ENCODE measurements at regions not wholly inside any gene's neighbourhood (a gene's known extent, or its start where the extent isn't known, plus 50 kb on each side); places are given as distances from the start of the nearest gene placed in this dataset.

DNA sequence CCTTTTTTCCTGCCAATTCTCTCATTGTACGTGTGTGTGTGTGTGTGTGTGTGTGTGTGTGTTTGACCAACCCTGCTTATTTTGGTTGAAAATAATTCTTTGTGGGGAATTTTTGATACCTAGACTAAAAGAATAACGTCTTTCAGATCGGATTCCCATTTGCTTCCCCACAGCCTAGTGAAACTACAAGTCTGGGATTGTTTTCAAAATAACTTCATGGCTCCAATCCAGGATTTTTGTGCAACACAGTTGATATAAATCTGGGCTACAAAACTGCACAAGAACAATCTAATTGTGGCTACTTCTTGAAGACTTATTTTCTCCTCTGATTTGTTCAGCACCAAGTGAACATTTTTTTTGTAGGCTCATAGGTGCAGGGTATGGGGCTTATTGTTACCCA lies 332.8 kb upstream of the MIR17HG start:
- TF ChIP-seq POLR2AphosphoS5 (IDR thresholded peaks at IDR 0.05) (no peak), CTCF (IDR thresholded peaks at IDR 0.05) (no peak), POLR2A (IDR thresholded peaks at IDR 0.05) (no peak)

All from prostate gland (tissue), 2 donors.